A549 (cell line): ENCODE measurements at regions not wholly inside any gene's neighbourhood (a gene's known extent, or its start where the extent isn't known, plus 50 kb on each side); places are given as distances from the start of the nearest gene placed in this dataset.

Experiments
- ATAC-seq, 2 experiments: fragments of 200-7000 bp in 1 of 2; fragments of >200 bp in 1 of 2; cut with Nextera tagmentation in 1 of 2; cut with Tn5 transposase in 1 of 2; 3 replicates each; pipeline versions ENCODE4 v1.8.0 to v1.9.1; 2018 to 2020; ENCODE audit warnings: mild to moderate bottlenecking in 1 of 2, moderate library complexity in 1 of 2
- CTCF ChIA-PET: fragments of 300-600 bp; sonication (Branson Sonifier 250); formaldehyde crosslinking; extraction: SDS; loops from one replicate; lab custom pipeline; 2021; ENCODE audit warnings: antibody characterized with exemption, inconsistent platforms; lab: Yijun Ruan, JAX
- POLR2A ChIA-PET: fragments of 350-600 bp; formaldehyde crosslinking; extraction: SDS; loops from one replicate; lab custom pipeline; 2021; ENCODE audit warnings: antibody characterized with exemption, inconsistent platforms; lab: Yijun Ruan, JAX
- DNase-seq, 2 experiments: peaks; one replicate each; pipeline versions ENCODE4 v3.0.0 to v3.0.0-alpha.2; 2011 to 2016; ENCODE audit warnings: low read depth in 1 of 2, low spot score in 1 of 2
- FAIRE-seq: peaks from 2 replicates; lab custom pipeline; 2011; peaks lifted over from hg19 to GRCh38; lab: Jason Lieb, UNC
- H3K27ac ChIP-seq, 2 experiments: fragments of >200 bp; sonication (Bioruptor Twin); formaldehyde crosslinking; 3 replicates each; pipeline ENCODE4 v1.5.1; 2016 to 2017
- H3K4me1 ChIP-seq: fragments of >200 bp; sonication (Bioruptor Twin); formaldehyde crosslinking; 3 replicates; pipeline ENCODE4 v1.6.1; 2016
- H3K4me2 ChIP-seq: fragments of >200 bp; sonication (Bioruptor Twin); formaldehyde crosslinking; 3 replicates; pipeline ENCODE4 v1.6.1; 2016
- H3K4me3 ChIP-seq: fragments of >200 bp; sonication (Bioruptor Twin); formaldehyde crosslinking; 3 replicates; pipeline ENCODE4 v1.5.1; 2016
- H3K9me3 ChIP-seq: fragments of >200 bp; sonication (Bioruptor Twin); formaldehyde crosslinking; 3 replicates; pipeline ENCODE4 v1.6.1; 2016
- BHLHE40 ChIP-seq: IDR thresholded peaks from 2 replicates; pipeline ENCODE4 v1.6.1; 2012; ENCODE audit warnings: low read depth, low read length, inconsistent platforms
- CBX2 ChIP-seq: fragments of 200-600 bp; sonication (generic); IDR thresholded peaks from 2 replicates; pipeline ENCODE4 v1.6.1; 2016; ENCODE audit warnings: low read depth, mild to moderate bottlenecking, borderline replicate concordance
- CBX8 ChIP-seq: fragments of 200-600 bp; sonication (generic); IDR thresholded peaks from 2 replicates; pipeline ENCODE4 v1.6.1; 2016
- CEBPB ChIP-seq, 2 experiments: fragments of >200 bp in 1 of 2; sonication (Bioruptor Twin) in 1 of 2; formaldehyde crosslinking in 1 of 2; IDR thresholded peaks; 2 replicates each; pipeline ENCODE4 v1.6.1; 2012 to 2016
- EHF ChIP-seq: fragments of 250-450 bp; sonication (Bioruptor Pico); IDR thresholded peaks from 2 replicates; pipeline ENCODE4 v1.5.0; 2020; ENCODE audit warnings: mild to moderate bottlenecking
- EHMT2 ChIP-seq: fragments of 200-600 bp; sonication (generic); IDR thresholded peaks from 2 replicates; pipeline ENCODE4 v1.6.1; 2016; ENCODE audit warnings: antibody characterized with exemption, low read depth, mild to moderate bottlenecking, moderate library complexity
- EP300 ChIP-seq, 2 experiments: fragments of >200 bp; sonication (Bioruptor Twin); formaldehyde crosslinking; IDR thresholded peaks; 2 replicates in 1 of 2; 3 replicates in 1 of 2; pipeline ENCODE4 v1.6.1; 2016 to 2017
- FOSL2 ChIP-seq, 2 experiments: fragments of 450-650 bp in 1 of 2; fragments of >200 bp in 1 of 2; sonication (Bioruptor Twin) in 1 of 2; formaldehyde crosslinking; IDR thresholded peaks; 2 replicates each; pipeline versions ENCODE4 v1.5.0 to v1.6.1; 2016 to 2020; ENCODE audit warnings: mild to moderate bottlenecking in 1 of 2, moderate library complexity in 1 of 2
- GATA3 ChIP-seq: IDR thresholded peaks from 2 replicates; pipeline ENCODE4 v1.6.1; 2012; ENCODE audit warnings: borderline replicate concordance
- HEYL ChIP-seq: fragments of 250-450 bp; sonication (Bioruptor Pico); IDR thresholded peaks from 2 replicates; pipeline ENCODE4 v1.8.0; 2021; ENCODE audit warnings: mild to moderate bottlenecking, moderate library complexity
- HOXA7 ChIP-seq: fragments of 250-450 bp; sonication (Bioruptor Pico); IDR thresholded peaks from 2 replicates; pipeline ENCODE4 v1.5.0; 2020; ENCODE audit warnings: mild to moderate bottlenecking, moderate library complexity
- HOXB5 ChIP-seq: fragments of 250-450 bp; sonication (Bioruptor Pico); IDR thresholded peaks from 2 replicates; pipeline ENCODE4 v1.5.0; 2020; ENCODE audit warnings: mild to moderate bottlenecking, moderate library complexity
- JUNB ChIP-seq: fragments of >200 bp; sonication (Bioruptor Twin); formaldehyde crosslinking; IDR thresholded peaks from 2 replicates; pipeline ENCODE4 v1.6.1; 2016
- KDM5A ChIP-seq: fragments of 200-600 bp; sonication (generic); IDR thresholded peaks from 2 replicates; pipeline ENCODE4 v1.6.1; 2016; ENCODE audit warnings: antibody characterized with exemption, mild to moderate bottlenecking
- MAZ ChIP-seq: fragments of 150-350 bp; IDR thresholded peaks from 2 replicates; pipeline ENCODE4 v1.6.1; 2014; ENCODE audit warnings: antibody characterized with exemption, low read depth, low read length, borderline replicate concordance
- NFE2L2 ChIP-seq: fragments of 150-350 bp; conservative IDR thresholded peaks from 2 replicates; pipeline ENCODE4 v1.6.1; 2014; ENCODE audit warnings: low read length
- NPAS2 ChIP-seq: fragments of 250-450 bp; sonication (Bioruptor Pico); IDR thresholded peaks from 2 replicates; pipeline ENCODE4 v1.8.0; 2022; ENCODE audit warnings: mild to moderate bottlenecking, moderate library complexity, borderline replicate concordance
- NR3C1 ChIP-seq: fragments of >200 bp; sonication (Bioruptor Twin); formaldehyde crosslinking; IDR thresholded peaks from 3 replicates; pipeline ENCODE4 v1.6.1; 2017
- PBX3 ChIP-seq: IDR thresholded peaks from 2 replicates; pipeline ENCODE4 v1.6.1; 2012
- POLR2A ChIP-seq: IDR thresholded peaks from 2 replicates; pipeline ENCODE4 v1.6.1; 2012; ENCODE audit warnings: mild to moderate bottlenecking, low read length
- RAD21 ChIP-seq, 2 experiments: fragments of >200 bp in 1 of 2; sonication (Bioruptor Twin) in 1 of 2; formaldehyde crosslinking in 1 of 2; IDR thresholded peaks in 1 of 2; conservative IDR thresholded peaks in 1 of 2; 2 replicates in 1 of 2; 3 replicates in 1 of 2; pipeline ENCODE4 v1.6.1; 2012 to 2018; ENCODE audit warnings: inconsistent platforms in 1 of 2
- RARB ChIP-seq: fragments of 250-450 bp; sonication (Bioruptor Pico); IDR thresholded peaks from 2 replicates; pipeline ENCODE4 v1.8.0; 2021; ENCODE audit warnings: mild to moderate bottlenecking, moderate library complexity
- RCOR1 ChIP-seq: fragments of 150-350 bp; IDR thresholded peaks from 2 replicates; pipeline ENCODE4 v1.6.1; 2014; ENCODE audit warnings: antibody characterized with exemption, low read length, low read depth
- RNF2 ChIP-seq: fragments of 200-600 bp; sonication (generic); IDR thresholded peaks from 2 replicates; pipeline ENCODE4 v1.6.1; 2016; ENCODE audit warnings: low read depth, mild to moderate bottlenecking, antibody characterized with exemption, moderate library complexity, borderline replicate concordance
- WGBS: methylation state at CpG from one replicate; pipeline ENCODE4 v1.1.6; 2017; ENCODE audit errors: missing lambda C conversion rate; 5-methylcytosine and 5-hydroxymethylcytosine counted together

- no peak overlapping the region for H3K4me3 ChIP-seq
- FAIRE-seq (no peak), ATAC-seq (no peak), DNase-seq (no peak)
- no peaks in the 10 kb centered on the region for H3K9me3 ChIP-seq
- peaks cover 33% of the 10 kb centered on the region for H3K4me1 ChIP-seq
- CTCF ChIA-PET: no interaction called here
- POLR2A ChIA-PET: no interaction called here
- TF ChIP-seq RNF2 (no peak), JUNB (no peak), BHLHE40 (no peak), RARB (CRISPR knock-in tag) (no peak), KDM5A (no peak), CBX8 (no peak), CBX2 (no peak), NPAS2 (CRISPR knock-in tag) (no peak), HEYL (CRISPR knock-in tag) (no peak), PBX3 (no peak), CEBPB (IDR thresholded peaks at IDR 0.05) (no peak), FOSL2 (IDR thresholded peaks at IDR 0.05) (no peak), FOSL2 (CRISPR knock-in tag; IDR thresholded peaks at IDR 0.05) (no peak), POLR2A (no peak), RAD21 (conservative IDR thresholded peaks at IDR 0.05 in 1 of 2, IDR thresholded peaks at IDR 0.05 in 1 of 2) (no peak), NFE2L2 (no peak), EHF (CRISPR knock-in tag) (no peak), GATA3 (no peak), MAZ (no peak), NR3C1 (no peak)
- H3K27ac ChIP-seq: peak overlapping the region in 1 of 2 experiments; percentile 54; a peak in 3 of 6 replicates
- 86% methylated on average over 3 of the region's 3 CpGs for WGBS
- H3K4me2 ChIP-seq: no peak overlapping the region
Measured at GRCh38 chr2:189255711-189256110, 76.2 kb upstream of the COL5A2 start.

DNA sequence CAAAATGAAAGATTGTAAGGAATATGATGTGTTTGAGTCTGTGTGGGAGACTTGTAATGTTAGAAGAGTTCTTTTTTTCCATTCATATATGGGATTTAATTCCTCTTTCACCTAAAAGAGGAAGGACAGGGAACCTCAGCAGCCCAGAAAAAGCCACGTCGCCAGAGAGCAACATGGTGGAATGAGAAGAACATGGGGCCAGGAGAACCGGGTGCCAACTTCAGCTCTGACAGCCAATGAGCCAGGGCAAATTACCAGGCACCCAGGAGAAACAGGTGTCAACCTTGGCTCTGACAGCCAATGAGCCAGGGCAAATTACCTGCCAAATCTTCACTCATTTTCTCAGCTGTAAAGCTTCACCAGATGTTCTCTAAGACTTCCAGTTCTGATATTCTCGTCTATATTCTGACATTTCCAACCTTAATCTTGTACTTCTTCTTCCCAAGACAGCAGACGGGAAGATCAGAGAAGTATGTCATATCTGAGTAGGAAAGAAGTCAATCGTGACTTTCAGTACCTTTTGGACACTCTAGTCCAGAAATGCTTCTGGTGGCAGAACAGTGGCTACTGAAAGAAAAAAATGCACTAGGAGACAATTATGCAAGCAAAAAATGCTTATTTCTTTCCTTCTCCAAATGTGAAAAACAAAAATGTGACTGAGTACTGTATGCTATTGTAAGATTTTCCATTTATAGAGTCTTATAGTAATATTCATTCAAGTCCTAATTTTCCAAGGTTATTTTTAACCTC, 79.2 kb upstream of the COL5A2 start:
- Histone ChIP-seq H3K4me2 (no peak overlapping the region), H3K4me1 (peaks cover 36% of the 10 kb centered on the region)
- FAIRE-seq: no peak
- no peak for ATAC-seq
- POLR2A ChIA-PET: no interaction called here
- DNase-seq: no peak
- TF ChIP-seq HOXB5 (no peak), EHF (CRISPR knock-in tag) (no peak), RCOR1 (no peak)
- TF ChIP-seq, all 56 proteins: peak for 0
- Histone ChIP-seq H3K9me3 (no peaks in the 10 kb centered on the region), H3K27ac (peak overlapping the region in 1 of 2 experiments; percentile 48; a peak in 3 of 6 replicates), H3K4me3 (no peak overlapping the region)
- CTCF ChIA-PET: no interaction called here
- 91% methylated on average over 6 of the region's 6 CpGs for WGBS

DNA sequence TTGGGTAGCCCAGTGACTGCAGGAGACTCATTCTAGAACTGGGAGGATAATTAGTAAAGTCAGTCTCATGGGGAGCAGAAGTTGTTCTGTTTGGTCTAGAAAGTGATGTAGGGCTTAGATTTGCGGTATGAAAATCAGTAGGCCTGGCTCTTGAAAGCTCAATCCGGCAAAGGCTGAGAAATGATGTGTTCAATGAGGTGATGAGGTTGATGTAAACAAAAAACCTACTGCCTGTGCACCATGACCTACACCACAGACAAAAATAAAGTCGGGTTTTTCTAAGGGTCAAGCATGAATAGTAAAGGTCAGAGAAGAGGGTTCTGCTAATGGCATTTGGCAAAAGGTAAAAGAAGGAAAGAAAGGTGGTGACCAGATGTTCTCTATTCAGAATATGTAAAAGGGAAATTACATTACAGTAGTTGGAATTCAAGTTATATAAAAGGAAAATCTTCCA, 80.8 kb upstream of the COL5A2 start:
- ChIA-PET CTCF (interaction anchor here (1.0 kb wide), 1 partner anchor 27 kb away, joined by 3 read pairs; no protein-coding TSS in a partner anchor), POLR2A (no interaction called here)
- ATAC-seq (no peak), FAIRE-seq (no peak), DNase-seq (no peak)
- H3K27ac ChIP-seq: peak overlapping the region in 1 of 2 experiments; percentile 73; a peak in 3 of 6 replicates
- H3K9me3 ChIP-seq: no peaks in the 10 kb centered on the region
- H3K4me3 ChIP-seq: no peak overlapping the region
- no peak overlapping the region for H3K4me2 ChIP-seq
- 61% methylated on average over 3 of the region's 3 CpGs for WGBS
- peaks cover 21% of the 10 kb centered on the region for H3K4me1 ChIP-seq
- TF ChIP-seq EHMT2: no peak
- TF ChIP-seq PBX3: no peak
- TF ChIP-seq HOXA7: no peak
- no peak for TF ChIP-seq POLR2A
- no peak for TF ChIP-seq EP300 (IDR thresholded peaks at IDR 0.05)
